ENCODE measurements at regions not wholly inside any gene's neighbourhood (a gene's known extent, or its start where the extent isn't known, plus 50 kb on each side); places are given as distances from the start of the nearest gene placed in this dataset.

GRCh38 chr14:66072190-66073084, 413.7 kb upstream of the CCDC196 start:
- no peaks in the 10 kb centered on the region for H3K9me3 Mint-ChIP-seq
- H3K27me3 Mint-ChIP-seq (ENCODE audit: low read depth, poor library complexity) = peaks cover 4% of the 10 kb centered on the region
- peaks cover 70% of the 10 kb centered on the region for H3K4me1 Mint-ChIP-seq
- H3K4me3 Mint-ChIP-seq = no peak overlapping the region
- H3K27ac Mint-ChIP-seq = no peak overlapping the region
- H3K36me3 Mint-ChIP-seq (ENCODE audit: low read depth) = no peaks in the 10 kb centered on the region
- DNase-seq = no peak
- TF ChIP-seq, protein P1, sequence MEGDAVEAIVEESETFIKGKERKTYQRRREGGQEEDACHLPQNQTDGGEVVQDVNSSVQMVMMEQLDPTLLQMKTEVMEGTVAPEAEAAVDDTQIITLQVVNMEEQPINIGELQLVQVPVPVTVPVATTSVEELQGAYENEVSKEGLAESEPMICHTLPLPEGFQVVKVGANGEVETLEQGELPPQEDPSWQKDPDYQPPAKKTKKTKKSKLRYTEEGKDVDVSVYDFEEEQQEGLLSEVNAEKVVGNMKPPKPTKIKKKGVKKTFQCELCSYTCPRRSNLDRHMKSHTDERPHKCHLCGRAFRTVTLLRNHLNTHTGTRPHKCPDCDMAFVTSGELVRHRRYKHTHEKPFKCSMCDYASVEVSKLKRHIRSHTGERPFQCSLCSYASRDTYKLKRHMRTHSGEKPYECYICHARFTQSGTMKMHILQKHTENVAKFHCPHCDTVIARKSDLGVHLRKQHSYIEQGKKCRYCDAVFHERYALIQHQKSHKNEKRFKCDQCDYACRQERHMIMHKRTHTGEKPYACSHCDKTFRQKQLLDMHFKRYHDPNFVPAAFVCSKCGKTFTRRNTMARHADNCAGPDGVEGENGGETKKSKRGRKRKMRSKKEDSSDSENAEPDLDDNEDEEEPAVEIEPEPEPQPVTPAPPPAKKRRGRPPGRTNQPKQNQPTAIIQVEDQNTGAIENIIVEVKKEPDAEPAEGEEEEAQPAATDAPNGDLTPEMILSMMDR (IDR thresholded peaks at IDR 0.05) = no peak

DNA sequence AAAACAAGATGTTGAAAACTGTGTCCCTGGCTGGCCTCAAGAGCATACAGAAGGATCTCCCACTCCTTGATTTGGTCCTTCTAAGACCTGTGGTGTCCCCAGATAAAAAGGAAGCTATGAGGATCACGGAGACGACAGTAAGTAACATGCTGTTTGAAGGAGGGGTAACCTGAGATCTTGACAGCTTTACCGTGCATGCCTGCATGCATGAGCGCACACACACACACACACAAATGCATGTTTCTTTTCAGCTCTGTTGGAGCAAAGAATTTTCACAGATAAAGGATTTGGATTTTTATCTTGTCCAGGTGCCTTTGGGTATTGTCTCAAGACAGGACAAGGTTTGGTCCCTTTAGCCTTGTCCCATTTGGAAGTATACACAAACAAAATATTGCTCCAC, 411.6 kb upstream of the CCDC196 start:
- Mint-ChIP-seq H3K27me3 (ENCODE audit: low read depth, poor library complexity) (peaks cover 9% of the 10 kb centered on the region), H3K9me3 (no peaks in the 10 kb centered on the region), H3K4me3 (peak overlapping the region; percentile 57), H3K36me3 (ENCODE audit: low read depth) (no peaks in the 10 kb centered on the region), H3K27ac (peak overlapping the region; percentile 86), H3K4me1 (peaks cover 62% of the 10 kb centered on the region)
- TF ChIP-seq, protein P1 (IDR thresholded peaks at IDR 0.05) = no peak
- DNase-seq = peak; percentile 63

- TF ChIP-seq, protein P1 (IDR thresholded peaks at IDR 0.05) = no peak
- DNase-seq = no peak
- Mint-ChIP-seq H3K27ac (peak overlapping the region; percentile 57), H3K9me3 (no peaks in the 10 kb centered on the region), H3K27me3 (ENCODE audit: low read depth, poor library complexity) (peaks cover 9% of the 10 kb centered on the region), H3K36me3 (ENCODE audit: low read depth) (no peaks in the 10 kb centered on the region), H3K4me3 (no peak overlapping the region), H3K4me1 (peaks cover 58% of the 10 kb centered on the region)
Observed at GRCh38 chr14:66076176-66076575, 410.0 kb upstream of the CCDC196 start.

DNA sequence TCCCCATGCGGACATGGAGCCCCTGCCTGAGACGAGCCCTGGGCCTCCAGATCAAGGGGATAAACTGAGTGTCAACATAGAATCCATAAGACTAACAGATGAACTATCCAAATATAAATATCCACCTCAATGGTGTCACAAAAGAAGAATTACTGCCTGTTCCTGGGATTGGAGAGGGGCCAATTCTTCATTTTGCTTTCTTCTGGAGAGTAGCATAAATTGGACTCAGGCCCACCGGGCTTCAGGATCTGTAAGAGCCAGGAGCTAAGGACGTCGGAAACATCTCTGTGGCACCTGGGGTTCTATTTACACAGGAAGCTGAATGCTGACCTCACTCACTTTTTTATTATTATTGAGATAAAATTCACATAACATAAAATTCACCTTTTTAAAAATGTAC, 408.2 kb upstream of the CCDC196 start:
- TF ChIP-seq, protein P1 (IDR thresholded peaks at IDR 0.05) = no peak
- Mint-ChIP-seq H3K27ac (no peak overlapping the region), H3K27me3 (ENCODE audit: low read depth, poor library complexity) (peaks cover 19% of the 10 kb centered on the region), H3K4me3 (no peak overlapping the region), H3K36me3 (ENCODE audit: low read depth) (no peaks in the 10 kb centered on the region), H3K9me3 (no peaks in the 10 kb centered on the region), H3K4me1 (peaks cover 55% of the 10 kb centered on the region)
- no peak for DNase-seq

- Mint-ChIP-seq H3K4me1 (peaks cover 20% of the 10 kb centered on the region), H3K4me3 (no peak overlapping the region), H3K27ac (no peak overlapping the region), H3K36me3 (ENCODE audit: low read depth) (no peaks in the 10 kb centered on the region), H3K27me3 (ENCODE audit: low read depth, poor library complexity) (peaks cover 19% of the 10 kb centered on the region), H3K9me3 (no peaks in the 10 kb centered on the region)
- TF ChIP-seq, protein P1 (IDR thresholded peaks at IDR 0.05) = no peak
- DNase-seq = no peak
Observed at GRCh38 chr14:66081594-66082376, 404.4 kb upstream of the CCDC196 start.
